SK-N-SH (cell line): ENCODE measurements at regions not wholly inside any gene's neighbourhood (a gene's known extent, or its start where the extent isn't known, plus 50 kb on each side); places are given as distances from the start of the nearest gene placed in this dataset.

ENCODE experiments used
- CTCF ChIA-PET: fragments of 300-600, 350-600 bp; formaldehyde crosslinking; extraction: SDS; loops from one replicate; lab custom pipeline; 2021; lab: Yijun Ruan, JAX
- POLR2A ChIA-PET: fragments of 350-600 bp; sonication (Branson Sonifier 250); formaldehyde crosslinking; extraction: SDS; loops from one replicate; lab custom pipeline; 2020; ENCODE audit warnings: antibody characterized with exemption, inconsistent platforms; lab: Yijun Ruan, JAX
- DNase-seq: peaks from one replicate; pipeline ENCODE4 v3.0.0; 2012
- H2AFZ ChIP-seq: fragments of 200-600 bp; sonication (generic); 2 replicates; pipeline ENCODE4 v1.8.1; 2016; ENCODE audit warnings: antibody characterized with exemption, mild to moderate bottlenecking, low read depth
- H3F3A ChIP-seq: fragments of 200-600 bp; sonication (generic); replicated peaks from 2 replicates; pipeline ENCODE3; 2016; ENCODE audit warnings: antibody characterized with exemption, mild to moderate bottlenecking; ENCODE audit not compliant: insufficient read depth
- H3K27ac ChIP-seq, 2 experiments: fragments of 200-500 bp in 1 of 2; fragments of 200-600 bp in 1 of 2; sonication (Bioruptor generic) in 1 of 2; sonication (generic), shearing (Covaris generic) in 1 of 2; 2 replicates each; pipeline versions ENCODE4 v1.5.1 to v1.6.1; 2014 to 2016; ENCODE audit warnings: low read depth in 2 of 2, inconsistent platforms in 1 of 2, low read length in 1 of 2, mild to moderate bottlenecking in 1 of 2, mixed read lengths in 1 of 2
- H3K27me3 ChIP-seq: fragments of 200-600 bp; sonication (generic), shearing (Covaris generic); 2 replicates; pipeline ENCODE4 v1.6.1; 2016; ENCODE audit warnings: mixed run types; ENCODE audit not compliant: insufficient read depth
- H3K36me3 ChIP-seq, 2 experiments: fragments of 200-500 bp in 1 of 2; fragments of 200-600 bp in 1 of 2; sonication (Bioruptor generic) in 1 of 2; sonication (generic) in 1 of 2; replicated peaks in 1 of 2; 2 replicates each; pipeline versions ENCODE3 to v1.5.1; 2014 to 2016; ENCODE audit warnings: low read length in 1 of 2, mild to moderate bottlenecking in 1 of 2; ENCODE audit not compliant: insufficient read depth in 2 of 2, control insufficient read depth in 1 of 2
- H3K4me1 ChIP-seq, 2 experiments: fragments of 200-500 bp in 1 of 2; fragments of 200-600 bp in 1 of 2; sonication (Bioruptor generic) in 1 of 2; sonication (generic), shearing (Covaris generic) in 1 of 2; 2 replicates each; pipeline versions ENCODE4 v1.5.1 to v1.6.1; 2014 to 2016; ENCODE audit warnings: low read depth in 1 of 2, low read length in 1 of 2, mixed run types in 1 of 2; ENCODE audit not compliant: insufficient read depth in 2 of 2, control insufficient read depth in 1 of 2
- H3K4me2 ChIP-seq: fragments of 200-600 bp; sonication (generic), shearing (Covaris generic); 2 replicates; pipeline ENCODE4 v1.6.1; 2017; ENCODE audit warnings: mixed run types
- H3K4me3 ChIP-seq, 2 experiments: fragments of 200-500 bp in 1 of 2; fragments of 200-600 bp in 1 of 2; sonication (Bioruptor generic) in 1 of 2; sonication (generic), shearing (Covaris generic) in 1 of 2; 2 replicates each; pipeline versions ENCODE4 v1.5.1 to v1.8.1; 2014 to 2016; ENCODE audit warnings: low read depth in 2 of 2, inconsistent platforms in 1 of 2, low read length in 1 of 2, mild to moderate bottlenecking in 1 of 2, mixed read lengths in 1 of 2, moderate library complexity in 1 of 2
- H3K79me2 ChIP-seq: fragments of 200-600 bp; sonication (generic); 2 replicates; pipeline ENCODE4 v1.8.1; 2017; ENCODE audit warnings: mild to moderate bottlenecking; ENCODE audit not compliant: insufficient read depth
- H3K9ac ChIP-seq: fragments of 200-600 bp; sonication (generic); 2 replicates; pipeline ENCODE4 v1.6.1; 2017; ENCODE audit warnings: mixed run types
- H3K9me2 ChIP-seq: fragments of 200-600 bp; sonication (generic); 2 replicates; pipeline ENCODE4 v1.6.1; 2017; ENCODE audit warnings: mixed run types
- H3K9me3 ChIP-seq: fragments of 200-600 bp; sonication (generic); 2 replicates; pipeline ENCODE4 v1.6.1; 2017; ENCODE audit warnings: mixed run types, mild to moderate bottlenecking, moderate library complexity
- H4K20me1 ChIP-seq: fragments of 200-600 bp; sonication (generic); 2 replicates; pipeline ENCODE4 v1.6.1; 2017; ENCODE audit warnings: mild to moderate bottlenecking, mixed run types; ENCODE audit not compliant: insufficient read depth
- EZH2phosphoT487 ChIP-seq: fragments of 200-600 bp; sonication (generic); IDR thresholded peaks from 2 replicates; pipeline ENCODE4 v1.6.1; 2017; ENCODE audit warnings: low read depth, mixed run types, mild to moderate bottlenecking, antibody characterized with exemption, moderate library complexity, borderline replicate concordance
- FOXM1 ChIP-seq: IDR thresholded peaks from 2 replicates; pipeline ENCODE4 v1.4.0; 2012; ENCODE audit warnings: low read depth, mild to moderate bottlenecking
- MXI1 ChIP-seq: IDR thresholded peaks from 2 replicates; pipeline ENCODE4 v1.6.1; 2012; ENCODE audit warnings: mild to moderate bottlenecking, low read depth, low read length, improper control_type of control experiment
- POLR2AphosphoS5 ChIP-seq: IDR thresholded peaks from 2 replicates; pipeline ENCODE4 v1.6.1; 2012; ENCODE audit warnings: low read depth, low read length
- RAD21 ChIP-seq: IDR thresholded peaks from 2 replicates; pipeline ENCODE4 v1.6.1; 2012; ENCODE audit warnings: mild to moderate bottlenecking, low read length
- RFX5 ChIP-seq: IDR thresholded peaks from 2 replicates; pipeline ENCODE4 v1.6.1; 2012; ENCODE audit warnings: mild to moderate bottlenecking, improper control_type of control experiment, low read length
- RXRA ChIP-seq: IDR thresholded peaks from 2 replicates; pipeline ENCODE4 v1.4.0; 2012; ENCODE audit warnings: low read depth, mild to moderate bottlenecking, borderline replicate concordance
- YY1 ChIP-seq: IDR thresholded peaks from 2 replicates; pipeline ENCODE4 v1.4.0; 2012; ENCODE audit warnings: low read depth, mild to moderate bottlenecking
- WGBS: methylation state at CpG from one replicate; pipeline ENCODE4 v1.1.6; 2017; ENCODE audit warnings: low lambda C conversion rate; 5-methylcytosine and 5-hydroxymethylcytosine counted together
- TF ChIP-seq, protein P1 (sequence below): IDR thresholded peaks from 2 replicates; pipeline ENCODE4 v1.4.0; 2012; ENCODE audit warnings: low read depth
- TF ChIP-seq, protein P2 (sequence below): IDR thresholded peaks from 2 replicates; pipeline ENCODE4 v1.4.0; 2012; ENCODE audit warnings: low read depth, borderline replicate concordance
- TF ChIP-seq, protein P3 (sequence below): fragments of 150-350 bp; IDR thresholded peaks from 2 replicates; pipeline ENCODE4 v1.6.1; 2017; ENCODE audit warnings: antibody characterized with exemption, low read length, low read depth, borderline replicate concordance
- TF ChIP-seq, protein P4 (sequence below): fragments of 150-350 bp; IDR thresholded peaks from 2 replicates; pipeline ENCODE4 v1.6.1; 2016; ENCODE audit warnings: mild to moderate bottlenecking, low read depth, low read length
- TF ChIP-seq, protein P5 (sequence below): IDR thresholded peaks from 2 replicates; pipeline ENCODE4 v1.6.1; 2012; ENCODE audit warnings: mild to moderate bottlenecking, low read depth, low read length, moderate library complexity
- TF ChIP-seq, protein P6 (sequence below): IDR thresholded peaks from 2 replicates; pipeline ENCODE4; 2012
- TF ChIP-seq, protein P7 (sequence below): fragments of 200-600 bp; sonication (generic); IDR thresholded peaks from 2 replicates; pipeline ENCODE4 v1.6.1; 2017; ENCODE audit warnings: antibody characterized with exemption, mild to moderate bottlenecking, moderate library complexity

DNA sequence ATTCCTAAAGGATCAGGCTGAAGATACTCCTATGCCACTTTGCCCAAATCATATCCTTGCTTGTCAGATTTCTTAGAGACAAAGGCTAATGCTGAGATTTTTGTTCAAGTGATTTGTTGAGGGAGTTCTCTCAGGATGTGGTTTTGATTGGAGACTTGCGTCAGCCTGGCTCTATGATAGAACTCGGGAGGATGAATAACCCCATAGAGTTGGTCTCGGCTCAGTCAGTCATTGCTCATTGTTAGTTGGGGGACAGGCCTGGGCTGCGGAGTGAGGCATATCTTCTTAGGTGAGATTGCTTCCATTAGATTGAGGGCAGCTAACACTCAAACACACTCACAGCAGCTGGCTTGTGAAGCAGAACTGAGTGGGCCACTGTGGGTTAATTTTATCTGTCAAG is 203.4 kb downstream of the KIF20B start:
- DNase-seq: no peak
- Histone ChIP-seq H3K9me2 (no peaks in the 10 kb centered on the region), H3K9ac (no peak overlapping the region), H3F3A (no peaks in the 10 kb centered on the region), H3K9me3 (no peaks in the 10 kb centered on the region), H3K4me1 (no peaks in the 10 kb centered on the region), H3K27me3 (no peaks in the 10 kb centered on the region), H3K27ac (no peak overlapping the region), H3K36me3 (no peaks in the 10 kb centered on the region), H3K4me3 (no peak overlapping the region), H4K20me1 (no peaks in the 10 kb centered on the region), H2AFZ (no peak overlapping the region), H3K4me2 (no peak overlapping the region), H3K79me2 (no peaks in the 10 kb centered on the region)
- 8% methylated on average over 4 of the region's 4 CpGs for WGBS
- TF ChIP-seq EZH2phosphoT487 (no peak), RFX5 (no peak), MXI1 (no peak), POLR2AphosphoS5 (no peak), YY1 (no peak), RAD21 (no peak), FOXM1 (no peak), RXRA (no peak)
- TF ChIP-seq, protein P1, sequence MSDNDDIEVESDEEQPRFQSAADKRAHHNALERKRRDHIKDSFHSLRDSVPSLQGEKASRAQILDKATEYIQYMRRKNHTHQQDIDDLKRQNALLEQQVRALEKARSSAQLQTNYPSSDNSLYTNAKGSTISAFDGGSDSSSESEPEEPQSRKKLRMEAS: no peak
- TF ChIP-seq, protein P2, sequence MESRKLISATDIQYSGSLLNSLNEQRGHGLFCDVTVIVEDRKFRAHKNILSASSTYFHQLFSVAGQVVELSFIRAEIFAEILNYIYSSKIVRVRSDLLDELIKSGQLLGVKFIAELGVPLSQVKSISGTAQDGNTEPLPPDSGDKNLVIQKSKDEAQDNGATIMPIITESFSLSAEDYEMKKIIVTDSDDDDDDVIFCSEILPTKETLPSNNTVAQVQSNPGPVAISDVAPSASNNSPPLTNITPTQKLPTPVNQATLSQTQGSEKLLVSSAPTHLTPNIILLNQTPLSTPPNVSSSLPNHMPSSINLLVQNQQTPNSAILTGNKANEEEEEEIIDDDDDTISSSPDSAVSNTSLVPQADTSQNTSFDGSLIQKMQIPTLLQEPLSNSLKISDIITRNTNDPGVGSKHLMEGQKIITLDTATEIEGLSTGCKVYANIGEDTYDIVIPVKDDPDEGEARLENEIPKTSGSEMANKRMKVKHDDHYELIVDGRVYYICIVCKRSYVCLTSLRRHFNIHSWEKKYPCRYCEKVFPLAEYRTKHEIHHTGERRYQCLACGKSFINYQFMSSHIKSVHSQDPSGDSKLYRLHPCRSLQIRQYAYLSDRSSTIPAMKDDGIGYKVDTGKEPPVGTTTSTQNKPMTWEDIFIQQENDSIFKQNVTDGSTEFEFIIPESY: no peak
- TF ChIP-seq, protein P3, sequence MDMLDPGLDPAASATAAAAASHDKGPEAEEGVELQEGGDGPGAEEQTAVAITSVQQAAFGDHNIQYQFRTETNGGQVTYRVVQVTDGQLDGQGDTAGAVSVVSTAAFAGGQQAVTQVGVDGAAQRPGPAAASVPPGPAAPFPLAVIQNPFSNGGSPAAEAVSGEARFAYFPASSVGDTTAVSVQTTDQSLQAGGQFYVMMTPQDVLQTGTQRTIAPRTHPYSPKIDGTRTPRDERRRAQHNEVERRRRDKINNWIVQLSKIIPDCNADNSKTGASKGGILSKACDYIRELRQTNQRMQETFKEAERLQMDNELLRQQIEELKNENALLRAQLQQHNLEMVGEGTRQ: no peak
- TF ChIP-seq, protein P4, sequence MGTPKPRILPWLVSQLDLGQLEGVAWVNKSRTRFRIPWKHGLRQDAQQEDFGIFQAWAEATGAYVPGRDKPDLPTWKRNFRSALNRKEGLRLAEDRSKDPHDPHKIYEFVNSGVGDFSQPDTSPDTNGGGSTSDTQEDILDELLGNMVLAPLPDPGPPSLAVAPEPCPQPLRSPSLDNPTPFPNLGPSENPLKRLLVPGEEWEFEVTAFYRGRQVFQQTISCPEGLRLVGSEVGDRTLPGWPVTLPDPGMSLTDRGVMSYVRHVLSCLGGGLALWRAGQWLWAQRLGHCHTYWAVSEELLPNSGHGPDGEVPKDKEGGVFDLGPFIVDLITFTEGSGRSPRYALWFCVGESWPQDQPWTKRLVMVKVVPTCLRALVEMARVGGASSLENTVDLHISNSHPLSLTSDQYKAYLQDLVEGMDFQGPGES: no peak
- TF ChIP-seq, protein P5, sequence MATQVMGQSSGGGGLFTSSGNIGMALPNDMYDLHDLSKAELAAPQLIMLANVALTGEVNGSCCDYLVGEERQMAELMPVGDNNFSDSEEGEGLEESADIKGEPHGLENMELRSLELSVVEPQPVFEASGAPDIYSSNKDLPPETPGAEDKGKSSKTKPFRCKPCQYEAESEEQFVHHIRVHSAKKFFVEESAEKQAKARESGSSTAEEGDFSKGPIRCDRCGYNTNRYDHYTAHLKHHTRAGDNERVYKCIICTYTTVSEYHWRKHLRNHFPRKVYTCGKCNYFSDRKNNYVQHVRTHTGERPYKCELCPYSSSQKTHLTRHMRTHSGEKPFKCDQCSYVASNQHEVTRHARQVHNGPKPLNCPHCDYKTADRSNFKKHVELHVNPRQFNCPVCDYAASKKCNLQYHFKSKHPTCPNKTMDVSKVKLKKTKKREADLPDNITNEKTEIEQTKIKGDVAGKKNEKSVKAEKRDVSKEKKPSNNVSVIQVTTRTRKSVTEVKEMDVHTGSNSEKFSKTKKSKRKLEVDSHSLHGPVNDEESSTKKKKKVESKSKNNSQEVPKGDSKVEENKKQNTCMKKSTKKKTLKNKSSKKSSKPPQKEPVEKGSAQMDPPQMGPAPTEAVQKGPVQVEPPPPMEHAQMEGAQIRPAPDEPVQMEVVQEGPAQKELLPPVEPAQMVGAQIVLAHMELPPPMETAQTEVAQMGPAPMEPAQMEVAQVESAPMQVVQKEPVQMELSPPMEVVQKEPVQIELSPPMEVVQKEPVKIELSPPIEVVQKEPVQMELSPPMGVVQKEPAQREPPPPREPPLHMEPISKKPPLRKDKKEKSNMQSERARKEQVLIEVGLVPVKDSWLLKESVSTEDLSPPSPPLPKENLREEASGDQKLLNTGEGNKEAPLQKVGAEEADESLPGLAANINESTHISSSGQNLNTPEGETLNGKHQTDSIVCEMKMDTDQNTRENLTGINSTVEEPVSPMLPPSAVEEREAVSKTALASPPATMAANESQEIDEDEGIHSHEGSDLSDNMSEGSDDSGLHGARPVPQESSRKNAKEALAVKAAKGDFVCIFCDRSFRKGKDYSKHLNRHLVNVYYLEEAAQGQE: no peak
- TF ChIP-seq, protein P6, sequence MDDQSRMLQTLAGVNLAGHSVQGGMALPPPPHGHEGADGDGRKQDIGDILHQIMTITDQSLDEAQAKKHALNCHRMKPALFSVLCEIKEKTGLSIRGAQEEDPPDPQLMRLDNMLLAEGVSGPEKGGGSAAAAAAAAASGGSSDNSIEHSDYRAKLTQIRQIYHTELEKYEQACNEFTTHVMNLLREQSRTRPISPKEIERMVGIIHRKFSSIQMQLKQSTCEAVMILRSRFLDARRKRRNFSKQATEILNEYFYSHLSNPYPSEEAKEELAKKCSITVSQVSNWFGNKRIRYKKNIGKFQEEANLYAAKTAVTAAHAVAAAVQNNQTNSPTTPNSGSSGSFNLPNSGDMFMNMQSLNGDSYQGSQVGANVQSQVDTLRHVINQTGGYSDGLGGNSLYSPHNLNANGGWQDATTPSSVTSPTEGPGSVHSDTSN: no peak
- TF ChIP-seq, protein P7, sequence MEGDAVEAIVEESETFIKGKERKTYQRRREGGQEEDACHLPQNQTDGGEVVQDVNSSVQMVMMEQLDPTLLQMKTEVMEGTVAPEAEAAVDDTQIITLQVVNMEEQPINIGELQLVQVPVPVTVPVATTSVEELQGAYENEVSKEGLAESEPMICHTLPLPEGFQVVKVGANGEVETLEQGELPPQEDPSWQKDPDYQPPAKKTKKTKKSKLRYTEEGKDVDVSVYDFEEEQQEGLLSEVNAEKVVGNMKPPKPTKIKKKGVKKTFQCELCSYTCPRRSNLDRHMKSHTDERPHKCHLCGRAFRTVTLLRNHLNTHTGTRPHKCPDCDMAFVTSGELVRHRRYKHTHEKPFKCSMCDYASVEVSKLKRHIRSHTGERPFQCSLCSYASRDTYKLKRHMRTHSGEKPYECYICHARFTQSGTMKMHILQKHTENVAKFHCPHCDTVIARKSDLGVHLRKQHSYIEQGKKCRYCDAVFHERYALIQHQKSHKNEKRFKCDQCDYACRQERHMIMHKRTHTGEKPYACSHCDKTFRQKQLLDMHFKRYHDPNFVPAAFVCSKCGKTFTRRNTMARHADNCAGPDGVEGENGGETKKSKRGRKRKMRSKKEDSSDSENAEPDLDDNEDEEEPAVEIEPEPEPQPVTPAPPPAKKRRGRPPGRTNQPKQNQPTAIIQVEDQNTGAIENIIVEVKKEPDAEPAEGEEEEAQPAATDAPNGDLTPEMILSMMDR: no peak
- ChIA-PET CTCF (no interaction called here), POLR2A (no interaction called here)
